Lower leg skin (tissue), 4 donors: ENCODE measurements at regions not wholly inside any gene's neighbourhood (a gene's known extent, or its start where the extent isn't known, plus 50 kb on each side); places are given as distances from the start of the nearest gene placed in this dataset.
"Not testable (repeated sequence)": the region's sequence is repeated elsewhere in the genome, so short reads cannot be mapped to it uniquely, and the experiment has no call there.

Source experiments
- DNase-seq, 2 donors: peaks; one replicate each; pipeline ENCODE4 v3.0.0-alpha.2; 2019; ENCODE audit warnings: low spot score in 2 of 2
- H3K4me3 ChIP-seq: fragments of 200-600 bp; sonication (generic); 2 replicates; pipeline ENCODE4 v1.5.1; 2017; ENCODE audit warnings: mild to moderate bottlenecking, low read depth; ENCODE audit not compliant: poor library complexity, severe bottlenecking
- POLR2A ChIP-seq, 2 donors: fragments of 450-650 bp; IDR thresholded peaks; one replicate each; pipeline ENCODE4 v1.6.1; 2016 to 2017; ENCODE audit warnings: antibody characterized with exemption in 2 of 2, mild to moderate bottlenecking in 1 of 2, moderate library complexity in 1 of 2
- WGBS, 2 donors: methylation state at CpG; one replicate each; pipeline ENCODE4 v1.1.5; 2018; 5-methylcytosine and 5-hydroxymethylcytosine counted together
- intact Hi-C: fragments of 100-400 bp; cut with DNase I; formaldehyde crosslinking; loops from one replicate; pipeline ENCODE4 v1.15.0; 2023; ENCODE audit warnings: low total_unique reads
- TF ChIP-seq, protein P1 (sequence below), 3 donors: fragments of 450-650 bp; IDR thresholded peaks; one replicate each; pipeline ENCODE4 v1.5.1; 2016; ENCODE audit warnings: antibody characterized with exemption in 3 of 3, mild to moderate bottlenecking in 3 of 3, moderate library complexity in 2 of 3

- TF ChIP-seq, protein P1, sequence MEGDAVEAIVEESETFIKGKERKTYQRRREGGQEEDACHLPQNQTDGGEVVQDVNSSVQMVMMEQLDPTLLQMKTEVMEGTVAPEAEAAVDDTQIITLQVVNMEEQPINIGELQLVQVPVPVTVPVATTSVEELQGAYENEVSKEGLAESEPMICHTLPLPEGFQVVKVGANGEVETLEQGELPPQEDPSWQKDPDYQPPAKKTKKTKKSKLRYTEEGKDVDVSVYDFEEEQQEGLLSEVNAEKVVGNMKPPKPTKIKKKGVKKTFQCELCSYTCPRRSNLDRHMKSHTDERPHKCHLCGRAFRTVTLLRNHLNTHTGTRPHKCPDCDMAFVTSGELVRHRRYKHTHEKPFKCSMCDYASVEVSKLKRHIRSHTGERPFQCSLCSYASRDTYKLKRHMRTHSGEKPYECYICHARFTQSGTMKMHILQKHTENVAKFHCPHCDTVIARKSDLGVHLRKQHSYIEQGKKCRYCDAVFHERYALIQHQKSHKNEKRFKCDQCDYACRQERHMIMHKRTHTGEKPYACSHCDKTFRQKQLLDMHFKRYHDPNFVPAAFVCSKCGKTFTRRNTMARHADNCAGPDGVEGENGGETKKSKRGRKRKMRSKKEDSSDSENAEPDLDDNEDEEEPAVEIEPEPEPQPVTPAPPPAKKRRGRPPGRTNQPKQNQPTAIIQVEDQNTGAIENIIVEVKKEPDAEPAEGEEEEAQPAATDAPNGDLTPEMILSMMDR (IDR thresholded peaks at IDR 0.05) = no peak
- TF ChIP-seq POLR2A (IDR thresholded peaks at IDR 0.05) = no peak
- WGBS, 2 donors = 46 to 51% methylated on average over 2 of the region's 2 CpGs
- intact Hi-C loops = no loop called here
- DNase-seq = no peak
- H3K4me3 ChIP-seq = no peak overlapping the region
These were observed 2153.4 kb upstream of the RAG2 start for GRCh38 chr11:38751421-38751820.

DNA sequence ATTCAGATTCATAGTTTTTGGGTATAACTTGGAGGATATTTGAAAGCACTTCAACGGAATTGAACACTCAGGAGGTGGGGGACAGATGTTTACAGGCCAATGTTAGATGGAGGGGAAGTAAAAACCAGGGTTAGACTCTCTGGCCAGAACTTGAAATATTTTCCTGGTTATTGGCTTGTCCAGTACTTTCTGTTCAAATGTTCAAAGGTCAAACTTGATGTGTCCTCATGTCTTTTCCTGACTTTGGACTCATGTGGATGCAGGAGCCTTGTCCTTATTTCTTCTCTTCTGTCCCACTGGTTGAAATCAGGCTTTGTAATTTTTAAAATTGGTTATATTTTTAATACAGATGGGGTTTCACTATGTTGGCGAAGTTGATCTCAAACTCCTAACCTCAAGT is 2148.5 kb upstream of the RAG2 start:
- DNase-seq, H3K4me3 ChIP-seq, intact Hi-C loops: not testable (repeated sequence)
- WGBS, 2 donors = 82 to 87% methylated on average over 2 of the region's 2 CpGs

GRCh38 chr11:38723361-38723760 is 2125.3 kb upstream of the RAG2 start:
- WGBS, 2 donors = 61 to 72% methylated on average over 1 of the region's 1 CpG
- intact Hi-C loops = no loop called here
- no peak for TF ChIP-seq POLR2A (IDR thresholded peaks at IDR 0.05)
- no peak overlapping the region for H3K4me3 ChIP-seq
- no peak for DNase-seq

GRCh38 chr11:38721586-38722315 is 2123.7 kb upstream of the RAG2 start:
- DNase-seq = no peak
- no peak overlapping the region for H3K4me3 ChIP-seq
- intact Hi-C loops = no loop called here
- 34 to 45% methylated on average over 1 of the region's 1 CpG for WGBS, 2 donors
- TF ChIP-seq POLR2A (IDR thresholded peaks at IDR 0.05) = no peak
- TF ChIP-seq, protein P1 (IDR thresholded peaks at IDR 0.05) = no peak

GRCh38 chr11:38718659-38719058 is 2120.6 kb upstream of the RAG2 start:
- DNase-seq = no peak
- intact Hi-C loops = no loop called here
- WGBS, 2 donors = 69 to 70% methylated on average over 1 of the region's 1 CpG
- TF ChIP-seq POLR2A (IDR thresholded peaks at IDR 0.05) = no peak
- TF ChIP-seq, protein P1 (IDR thresholded peaks at IDR 0.05) = no peak
- no peak overlapping the region for H3K4me3 ChIP-seq

- WGBS, 2 donors = 36 to 37% methylated on average over 2 of the region's 2 CpGs
- no peak for TF ChIP-seq POLR2A (IDR thresholded peaks at IDR 0.05)
- TF ChIP-seq, protein P1 (IDR thresholded peaks at IDR 0.05) = no peak
- no peak overlapping the region for H3K4me3 ChIP-seq
- no peak for DNase-seq
- intact Hi-C loops = no loop called here
These were observed 2120.0 kb upstream of the RAG2 start for GRCh38 chr11:38718049-38718448.

DNA sequence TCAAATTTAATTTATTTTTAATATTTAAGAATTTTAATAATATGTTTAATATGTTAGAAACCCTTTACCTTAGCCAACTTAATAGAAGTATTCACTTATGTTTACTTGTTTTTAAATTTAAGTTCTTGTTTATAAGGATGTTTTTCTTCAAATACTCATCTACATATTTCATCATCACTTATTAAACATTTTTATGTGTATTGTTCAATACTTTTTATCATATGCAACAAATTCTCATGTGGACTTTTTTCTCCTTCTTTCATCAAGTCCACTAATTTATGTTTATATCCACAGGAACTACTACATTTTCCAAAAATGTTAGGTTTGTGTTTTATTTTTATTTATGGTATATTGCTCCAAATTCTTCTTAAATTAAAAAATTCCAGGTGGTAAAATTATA is 2113.1 kb upstream of the RAG2 start:
- no peak overlapping the region for H3K4me3 ChIP-seq
- intact Hi-C loops = no loop called here
- TF ChIP-seq POLR2A (IDR thresholded peaks at IDR 0.05) = no peak
- TF ChIP-seq, protein P1 (IDR thresholded peaks at IDR 0.05) = no peak
- no peak for DNase-seq
